GM03348 (cell line): ENCODE measurements at regions not wholly inside any gene's neighbourhood (a gene's known extent, or its start where the extent isn't known, plus 50 kb on each side); places are given as distances from the start of the nearest gene placed in this dataset.
"Not testable (repeated sequence)": the region's sequence is repeated elsewhere in the genome, so short reads cannot be mapped to it uniquely, and the experiment has no call there.

Experiments
- DNase-seq: peaks from one replicate; pipeline ENCODE4 v3.0.0; 2012; ENCODE audit warnings: low spot score

DNA sequence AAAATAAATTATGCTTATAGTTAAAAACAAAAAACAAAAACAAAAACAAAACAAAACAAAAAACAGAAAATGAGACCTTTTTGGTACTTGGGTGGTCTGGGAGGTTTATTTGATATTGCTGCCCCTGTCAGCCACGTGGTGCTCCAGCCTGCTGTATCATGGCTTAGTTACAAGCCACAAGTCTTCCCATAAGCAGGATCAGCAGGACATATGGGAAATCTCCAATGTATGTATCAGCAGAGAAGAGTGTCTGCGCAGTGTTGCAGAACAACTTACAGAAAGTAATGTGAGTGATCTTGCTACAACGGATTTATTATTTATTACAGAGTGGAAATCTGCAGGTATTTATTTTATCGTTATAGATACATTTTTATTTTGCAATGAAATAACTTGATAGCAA, 423.0 kb upstream of the TMPRSS15 start:
- no peak for DNase-seq

DNA sequence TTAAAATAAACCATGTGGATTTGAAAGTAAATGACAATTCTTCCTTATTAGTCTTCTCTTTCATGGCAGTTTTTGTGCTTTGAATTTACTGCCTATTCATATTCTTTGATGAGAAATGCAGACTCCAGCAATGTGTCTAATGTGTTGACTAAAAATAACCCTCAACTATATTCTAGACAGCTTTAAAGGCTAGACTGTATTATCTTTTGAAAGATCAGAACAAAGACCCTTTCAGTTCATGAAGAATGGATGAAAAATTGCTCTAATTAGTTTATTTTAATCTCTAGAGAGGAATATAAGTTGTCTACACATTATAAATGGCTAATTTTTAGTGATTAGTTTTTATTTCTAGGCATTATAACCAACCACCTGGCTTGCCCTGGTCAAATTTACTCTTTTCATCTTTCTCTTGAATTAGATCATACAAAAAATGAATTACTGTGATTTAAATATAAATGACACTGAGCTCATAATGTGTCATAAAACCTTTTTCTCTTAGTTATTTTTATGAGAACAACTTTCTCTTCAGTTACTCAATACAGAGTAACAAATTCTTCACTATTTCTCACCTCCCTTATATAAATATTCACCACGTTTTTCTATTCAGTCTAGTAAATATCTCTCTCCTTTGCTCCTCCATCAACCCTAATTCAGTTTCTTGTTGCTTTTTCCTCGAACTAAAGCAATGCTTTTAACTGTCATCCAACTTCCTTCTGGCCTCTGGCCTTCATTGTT, 428.5 kb upstream of the TMPRSS15 start:
- no peak for DNase-seq

DNA sequence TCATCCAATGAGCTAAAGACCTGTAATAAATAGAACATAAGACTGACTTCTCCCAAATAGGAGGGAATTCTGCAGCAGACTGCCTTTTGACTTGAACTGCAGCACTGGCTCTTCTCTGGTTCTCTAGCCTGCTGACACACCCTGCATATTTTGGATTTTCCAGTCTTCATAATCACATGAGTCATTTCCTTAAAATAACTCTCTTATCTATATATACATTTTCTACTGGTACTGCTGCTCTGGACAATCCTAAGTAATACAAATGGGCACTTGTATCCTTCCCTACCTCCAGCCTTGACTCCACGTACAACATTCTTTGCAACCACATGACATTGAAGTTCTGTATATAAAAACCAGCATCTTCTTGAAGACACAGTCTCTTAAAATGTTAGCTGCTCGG, 429.4 kb upstream of the TMPRSS15 start:
- DNase-seq = no peak

- DNase-seq = not testable (repeated sequence)
These were observed 430.5 kb upstream of the TMPRSS15 start for GRCh38 chr21:18834121-18834520.

GRCh38 chr21:18840239-18840638, 436.7 kb upstream of the TMPRSS15 start:
- DNase-seq = no peak

DNA sequence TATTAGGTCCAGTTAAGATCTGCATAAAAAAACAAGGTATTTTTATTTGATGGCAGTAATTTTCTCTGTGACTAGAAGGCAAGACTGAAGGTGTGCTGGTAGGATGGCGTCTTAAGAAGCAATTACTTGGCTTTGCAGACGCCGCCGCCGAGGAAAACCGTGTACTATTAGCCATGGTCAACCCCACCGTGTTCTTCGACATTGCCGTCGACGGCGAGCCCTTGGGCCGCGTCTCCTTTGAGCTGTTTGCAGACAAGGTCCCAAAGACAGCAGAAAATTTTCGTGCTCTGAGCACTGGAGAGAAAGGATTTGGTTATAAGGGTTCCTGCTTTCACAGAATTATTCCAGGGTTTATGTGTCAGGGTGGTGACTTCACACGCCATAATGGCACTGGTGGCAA, 454.0 kb upstream of the TMPRSS15 start:
- DNase-seq = not testable (repeated sequence)

GRCh38 chr21:18869104-18869503, 465.5 kb upstream of the TMPRSS15 start:
- DNase-seq = no peak

- DNase-seq = no peak
These were observed 474.3 kb upstream of the TMPRSS15 start for GRCh38 chr21:18877917-18878316.

DNA sequence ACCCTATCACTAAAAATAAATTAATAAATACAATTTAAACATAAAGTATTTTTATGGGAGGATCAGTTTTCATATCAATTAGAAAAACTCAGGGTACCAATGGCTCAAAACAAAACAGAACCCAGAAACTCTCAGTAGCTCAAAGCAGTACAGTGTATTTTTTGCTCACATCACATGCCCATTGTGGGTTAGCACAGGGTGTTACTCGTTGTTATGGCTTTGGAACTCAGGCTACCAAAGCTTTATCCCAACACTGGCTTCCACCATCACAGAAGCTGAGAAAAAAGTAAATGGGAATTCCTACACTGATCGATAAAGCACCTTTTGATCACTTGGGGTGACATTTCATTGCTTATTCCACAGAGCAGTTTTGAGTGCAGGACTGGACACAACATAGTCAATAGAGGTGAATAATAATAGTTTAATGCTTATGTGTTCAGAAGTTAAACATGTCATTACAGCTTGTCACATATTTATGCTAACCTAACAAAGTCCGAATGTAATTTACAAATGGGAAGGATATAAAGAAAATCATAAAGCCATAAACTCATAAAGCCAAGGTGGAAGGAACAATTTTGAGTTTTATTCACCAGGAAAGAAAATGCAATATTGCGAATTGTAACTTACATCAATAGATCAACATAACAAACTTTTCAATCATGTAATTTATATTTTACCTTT, 484.5 kb upstream of the TMPRSS15 start:
- no peak for DNase-seq

DNA sequence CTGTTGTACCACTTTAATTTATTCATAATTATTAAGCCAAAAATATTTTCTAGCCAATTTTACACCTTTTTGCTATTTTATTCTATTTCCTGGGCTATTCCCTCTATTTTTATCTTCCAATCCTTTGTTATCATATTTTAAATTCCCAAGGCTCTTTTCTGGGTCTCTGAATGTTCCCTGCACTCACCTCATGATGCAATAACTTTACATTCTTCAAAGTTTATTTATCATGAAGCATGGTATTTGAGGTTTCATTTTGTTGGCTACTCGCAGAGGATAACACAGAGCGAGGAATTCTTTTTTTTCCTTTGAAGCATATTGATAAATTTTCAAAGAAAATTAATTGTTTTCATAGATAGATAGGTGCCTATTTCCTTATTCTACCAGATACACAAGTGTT, 489.8 kb upstream of the TMPRSS15 start:
- no peak for DNase-seq

- DNase-seq = no peak
These were observed 490.8 kb upstream of the TMPRSS15 start for GRCh38 chr21:18894387-18894786.

DNA sequence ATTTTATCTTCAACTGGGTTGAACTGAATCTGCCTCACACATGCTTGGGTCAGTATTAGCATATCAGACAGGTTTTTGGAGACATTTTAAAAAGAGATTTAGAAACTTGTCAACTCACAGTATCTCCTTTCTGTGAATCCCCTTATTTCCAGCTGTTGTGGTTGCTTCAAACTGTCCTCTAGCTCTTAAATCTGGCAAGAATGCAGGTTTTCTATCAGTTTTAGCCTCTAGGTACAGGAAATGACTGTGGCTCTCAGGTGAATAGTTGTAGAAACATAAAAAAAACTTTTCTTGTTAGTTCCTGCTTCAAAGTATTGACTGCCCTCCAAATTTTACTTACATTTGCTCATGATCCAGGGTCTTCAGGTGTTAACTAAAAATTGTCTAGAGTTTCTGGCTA, 495.7 kb upstream of the TMPRSS15 start:
- DNase-seq = no peak

- DNase-seq = no peak
These were observed 499.1 kb upstream of the TMPRSS15 start for GRCh38 chr21:18902660-18903059.

GRCh38 chr21:18907076-18907475, 503.5 kb upstream of the TMPRSS15 start:
- no peak for DNase-seq

DNA sequence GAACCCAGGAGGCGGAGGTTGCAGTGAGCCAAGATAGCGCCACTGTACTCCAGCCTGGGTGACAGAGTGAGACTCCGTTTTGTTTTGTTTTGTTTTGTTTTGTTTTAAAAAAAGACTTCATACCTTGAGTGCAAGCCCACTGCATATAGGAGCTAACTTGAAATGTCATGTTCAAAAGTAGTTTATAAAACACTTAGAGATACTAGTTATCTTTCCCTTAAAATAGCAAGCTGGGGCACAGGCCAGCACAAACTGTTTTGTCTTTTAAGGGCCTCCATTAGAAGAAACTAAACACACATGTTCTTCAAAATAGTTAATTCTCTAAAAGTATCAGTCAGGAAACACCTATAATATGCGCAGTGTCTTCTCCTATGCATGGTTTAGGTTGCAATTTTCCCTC, 505.1 kb upstream of the TMPRSS15 start:
- DNase-seq = no peak

- DNase-seq = no peak
These were observed 510.3 kb upstream of the TMPRSS15 start for GRCh38 chr21:18913914-18914313.

- no peak for DNase-seq
These were observed 511.0 kb upstream of the TMPRSS15 start for GRCh38 chr21:18914570-18914969.

- no peak for DNase-seq
These were observed 514.0 kb upstream of the TMPRSS15 start for GRCh38 chr21:18917622-18918021.

DNA sequence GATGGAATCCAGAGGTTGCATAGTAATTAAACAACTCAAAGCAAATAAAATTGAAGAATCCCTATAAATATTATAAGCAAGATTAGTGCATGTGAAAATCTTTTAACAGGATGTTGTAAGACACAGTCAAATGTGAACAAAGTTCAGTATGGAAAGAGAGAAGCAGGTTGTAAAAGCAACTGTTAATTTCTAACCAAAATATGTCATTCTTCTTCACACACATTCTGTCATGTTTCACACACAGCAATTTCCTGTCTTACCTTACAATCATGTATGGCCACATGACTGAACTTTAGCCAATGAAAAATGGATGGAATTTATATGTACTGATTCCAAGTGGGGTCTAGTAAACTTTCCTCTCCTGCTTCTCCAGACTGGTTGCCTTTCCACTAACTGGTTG, 527.7 kb upstream of the TMPRSS15 start:
- DNase-seq = no peak

DNA sequence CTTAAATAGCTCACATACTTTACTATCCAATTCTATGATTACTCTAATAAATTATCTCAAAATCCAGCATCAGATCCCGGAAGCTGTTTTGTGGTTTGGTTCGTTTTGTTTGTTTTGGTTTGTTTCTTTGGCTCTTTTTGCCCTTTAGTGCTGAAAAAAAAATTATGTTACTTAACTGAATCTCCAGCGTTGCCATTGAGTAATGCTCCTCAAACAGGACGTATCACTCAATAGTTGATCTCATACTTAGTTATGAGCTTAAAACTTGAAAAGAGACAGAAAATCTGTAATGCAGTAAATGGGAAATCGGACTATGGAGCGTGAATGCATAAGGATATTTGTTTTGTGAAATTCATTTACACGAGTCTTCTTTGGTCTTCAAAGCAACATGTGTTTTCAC, 533.8 kb upstream of the TMPRSS15 start:
- DNase-seq = no peak

GRCh38 chr21:18940791-18941190, 537.2 kb upstream of the TMPRSS15 start:
- no peak for DNase-seq

GRCh38 chr21:18950045-18950740, 546.6 kb upstream of the TMPRSS15 start:
- no peak for DNase-seq
